AG09319 (cell line): ENCODE measurements at regions not wholly inside any gene's neighbourhood (a gene's known extent, or its start where the extent isn't known, plus 50 kb on each side); places are given as distances from the start of the nearest gene placed in this dataset.

Source experiments
- DNase-seq: peaks from one replicate; pipeline ENCODE4 v3.0.0-alpha.2; 2010; ENCODE audit warnings: low read depth; ENCODE audit errors: extremely low read depth
- CTCF ChIP-seq: IDR thresholded peaks from 2 replicates; pipeline ENCODE4 v1.5.1; 2011; ENCODE audit warnings: low read depth, mild to moderate bottlenecking, inconsistent platforms, low read length, moderate library complexity

DNA sequence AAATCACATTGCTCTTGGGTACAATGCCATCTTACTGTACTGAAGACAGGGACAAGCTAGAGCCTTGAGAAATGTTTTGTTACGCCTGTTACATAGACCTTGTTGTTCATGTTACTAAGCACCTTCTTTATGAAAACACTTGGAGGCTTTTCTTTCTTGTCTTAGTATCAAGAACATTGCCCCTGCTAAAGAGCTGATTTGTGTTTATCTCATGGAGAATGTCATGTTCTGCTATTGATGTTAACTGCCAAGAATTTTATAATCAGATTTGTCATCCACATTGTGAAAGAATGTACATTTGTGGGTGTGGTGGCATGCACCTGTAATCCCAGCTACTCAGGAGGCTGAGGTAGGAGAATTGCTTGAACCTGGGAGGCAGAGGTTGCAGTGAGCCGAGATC, 431.3 kb upstream of the MDFIC2 start:
- no peak for DNase-seq

GRCh38 chr3:70742081-70742480, 429.6 kb upstream of the MDFIC2 start:
- no peak for TF ChIP-seq CTCF

More for the DNA sequence above, 431.3 kb upstream of the MDFIC2 start:
- TF ChIP-seq CTCF: no peak

GRCh38 chr3:70740872-70741271, 428.4 kb upstream of the MDFIC2 start:
- no peak for TF ChIP-seq CTCF

More at GRCh38 chr3:70742081-70742480, 429.6 kb upstream of the MDFIC2 start:
- DNase-seq: no peak

GRCh38 chr3:70740071-70740470, 427.6 kb upstream of the MDFIC2 start:
- no peak for DNase-seq
- no peak for TF ChIP-seq CTCF

More at GRCh38 chr3:70740872-70741271, 428.4 kb upstream of the MDFIC2 start:
- no peak for DNase-seq

DNA sequence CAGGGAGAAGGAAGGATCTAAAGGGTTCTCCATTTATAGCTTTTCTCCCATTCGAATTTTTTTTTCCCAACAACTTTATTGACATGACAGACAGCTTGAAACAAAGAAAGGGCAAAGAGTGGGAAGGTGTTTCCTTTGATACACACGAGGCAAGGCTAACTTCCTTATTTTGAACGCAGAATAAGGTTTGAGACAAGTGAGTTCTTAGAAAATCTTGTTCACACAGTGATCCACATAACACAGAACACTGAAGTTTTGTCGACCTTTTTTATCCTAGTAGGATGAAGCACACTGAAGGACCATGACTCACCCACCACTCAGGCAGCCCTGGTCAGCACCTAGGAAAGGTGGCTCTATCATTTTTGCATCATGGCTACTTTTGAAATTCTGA, 425.8 kb upstream of the MDFIC2 start:
- TF ChIP-seq CTCF: no peak
- no peak for DNase-seq

DNA sequence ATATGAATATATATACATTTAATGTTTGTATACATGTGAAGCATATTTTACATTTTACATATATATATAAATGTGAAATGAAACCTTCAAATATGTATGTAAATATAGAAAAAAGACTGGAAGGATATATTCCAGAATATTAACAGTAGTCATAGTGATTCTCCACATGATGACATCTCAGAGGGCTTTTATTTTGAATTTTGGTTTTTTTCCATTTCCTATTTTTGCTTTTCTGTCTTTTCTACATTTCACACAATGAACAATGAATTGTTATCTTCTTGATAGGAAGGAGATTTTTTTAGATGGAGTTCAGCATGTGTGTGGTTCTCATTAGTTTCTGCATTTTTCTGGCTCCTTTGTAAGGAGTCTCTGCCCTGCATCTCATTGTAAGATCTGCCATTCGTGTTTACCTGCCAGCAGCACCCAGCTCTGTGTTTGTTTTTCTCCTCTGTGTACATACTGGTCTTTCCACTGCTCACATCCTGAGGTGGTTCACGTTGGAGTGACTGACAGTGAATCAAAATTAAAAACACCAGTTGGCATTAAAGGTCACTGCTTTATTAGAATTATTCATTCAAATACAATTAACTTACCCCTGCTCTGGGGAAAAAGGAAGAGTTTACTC, 425.3 kb upstream of the MDFIC2 start:
- no peak for DNase-seq
- TF ChIP-seq CTCF: no peak

GRCh38 chr3:70736009-70736408, 423.6 kb upstream of the MDFIC2 start:
- TF ChIP-seq CTCF: no peak

More at GRCh38 chr3:70736009-70736408, 423.6 kb upstream of the MDFIC2 start:
- no peak for DNase-seq
